HL-60/S4 treated with retinoic acid at 250 ng/mL for 4 days and 3 days (cell line): ENCODE measurements at regions not wholly inside any gene's neighbourhood (a gene's known extent, or its start where the extent isn't known, plus 50 kb on each side); places are given as distances from the start of the nearest gene placed in this dataset.

Experiments
- in situ Hi-C: fragments of 300-500 bp; cut with MboI; formaldehyde crosslinking; loops from 2 replicates; pipeline ENCODE4 v1.7.0; 2022; ENCODE audit warnings: low sequenced_read_pairs

DNA sequence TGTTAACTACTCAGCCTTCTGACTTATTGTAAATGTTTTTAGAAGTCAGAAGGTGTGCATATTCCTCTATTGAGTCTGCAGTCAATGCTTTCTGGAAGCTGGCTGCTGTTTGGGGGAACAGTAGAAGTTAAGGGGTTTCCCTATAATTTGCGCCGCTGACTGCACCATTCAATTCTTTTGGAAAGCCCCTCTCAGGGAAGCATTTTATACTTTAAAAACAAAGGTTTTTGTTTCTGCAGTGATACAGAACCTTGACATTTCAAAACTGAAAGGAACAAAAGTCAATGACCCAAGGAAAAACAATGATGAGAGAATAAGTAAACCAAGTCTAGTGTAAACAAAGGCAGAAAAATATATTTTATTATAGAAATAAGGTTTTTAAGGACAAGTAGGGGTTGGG lies 120.8 kb upstream of the TNFAIP3 start:
- in situ Hi-C loops: no loop called here

DNA sequence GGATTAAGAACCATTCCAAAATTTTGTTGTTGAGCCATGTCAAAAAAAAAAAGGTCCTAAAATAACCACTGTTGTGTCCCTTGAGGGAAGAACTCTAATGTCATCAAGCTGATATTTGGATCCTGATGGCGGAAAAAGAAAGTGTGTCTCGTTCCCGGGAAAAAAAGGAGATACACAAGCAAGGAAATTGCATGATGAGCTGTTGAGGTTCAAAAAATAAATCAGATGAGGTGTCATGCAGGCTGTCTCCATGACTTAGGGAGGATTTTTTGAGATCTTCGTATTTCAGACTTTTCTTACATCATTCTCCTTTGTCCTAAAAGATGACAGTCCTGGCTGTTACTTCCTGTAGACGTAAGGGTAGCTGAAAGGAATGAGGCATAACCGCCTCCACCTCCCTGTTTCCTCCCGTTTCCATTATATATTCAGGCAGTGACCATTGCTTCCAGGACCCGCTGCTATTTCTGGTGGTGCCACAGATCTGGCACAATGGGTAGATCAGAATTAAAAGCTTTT lies 117.3 kb upstream of the TNFAIP3 start:
- in situ Hi-C loops: no loop called here

DNA sequence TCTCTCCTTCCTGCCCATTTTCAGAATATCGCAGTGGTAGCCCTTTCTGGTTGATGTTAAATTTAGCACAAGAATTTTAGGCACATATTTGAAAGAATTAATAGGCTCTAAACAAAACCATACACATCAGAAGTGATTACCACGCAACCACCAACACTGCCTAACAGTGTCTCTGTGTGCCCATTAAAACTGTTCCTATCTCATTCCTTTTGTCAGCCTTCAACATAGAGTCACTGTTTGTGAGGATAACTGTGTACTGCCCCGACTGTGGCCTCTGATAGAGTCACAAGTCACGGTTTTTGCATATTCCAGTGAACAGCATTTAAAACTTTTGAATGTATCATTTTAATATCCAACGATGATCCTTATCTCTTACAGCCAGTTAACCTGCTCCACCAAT lies 116.8 kb upstream of the TNFAIP3 start:
- in situ Hi-C loops: no loop called here

DNA sequence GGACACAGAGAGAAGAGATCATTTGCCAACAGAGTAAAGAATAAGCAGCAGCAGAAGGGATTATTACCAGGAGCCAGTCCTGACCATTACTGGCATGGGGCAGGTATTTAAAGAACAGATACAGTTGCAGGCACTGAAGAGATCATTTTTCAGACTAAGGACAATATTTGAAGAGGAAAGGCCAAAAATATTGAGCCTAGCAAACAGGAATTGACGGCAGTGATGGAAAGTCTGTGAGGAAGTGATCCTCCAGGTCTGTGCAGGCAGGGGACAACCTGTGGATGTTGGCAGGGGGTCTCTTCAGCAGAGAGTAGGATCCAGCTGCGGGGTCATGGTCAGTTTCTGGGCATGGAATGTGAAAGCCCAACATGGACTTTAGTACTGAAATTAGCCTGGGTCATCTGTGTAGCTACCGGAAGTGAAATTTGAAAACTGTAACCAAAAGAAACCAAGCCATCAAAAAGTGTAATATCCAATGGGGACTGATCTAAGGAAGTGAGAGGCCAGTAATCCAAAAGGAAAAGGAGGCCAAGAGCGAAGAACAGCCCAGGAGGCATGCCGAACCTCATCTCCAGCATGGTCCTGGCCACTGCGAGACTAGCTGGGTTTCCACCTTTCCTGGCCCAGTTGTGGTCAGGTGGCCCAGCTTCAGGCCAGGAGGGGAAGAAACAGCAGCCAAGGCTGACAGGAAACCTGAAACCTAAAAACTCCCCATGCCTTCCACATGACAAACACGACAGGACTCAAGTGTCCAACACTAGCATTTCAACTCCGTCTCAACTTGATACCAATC lies 115.1 kb upstream of the TNFAIP3 start:
- in situ Hi-C loops: no loop called here

DNA sequence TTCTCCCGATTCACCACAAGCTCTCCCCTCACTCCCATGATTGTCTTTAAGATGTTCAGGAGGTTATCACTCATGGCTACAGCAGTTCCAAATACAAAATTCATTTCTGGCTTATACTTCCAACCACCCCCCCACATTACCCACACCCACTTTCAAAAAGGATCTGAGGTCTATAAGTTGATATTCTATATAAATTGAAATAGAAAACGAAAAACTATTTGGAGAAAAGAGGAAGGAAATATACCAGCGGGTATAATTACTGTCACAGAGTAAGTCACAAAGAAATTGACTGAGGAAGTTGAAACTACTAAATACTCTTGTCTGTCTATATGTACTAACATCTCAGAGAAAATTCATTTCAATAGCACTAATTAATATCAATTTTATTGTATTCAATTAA lies 112.7 kb upstream of the TNFAIP3 start:
- in situ Hi-C loops: no loop called here

DNA sequence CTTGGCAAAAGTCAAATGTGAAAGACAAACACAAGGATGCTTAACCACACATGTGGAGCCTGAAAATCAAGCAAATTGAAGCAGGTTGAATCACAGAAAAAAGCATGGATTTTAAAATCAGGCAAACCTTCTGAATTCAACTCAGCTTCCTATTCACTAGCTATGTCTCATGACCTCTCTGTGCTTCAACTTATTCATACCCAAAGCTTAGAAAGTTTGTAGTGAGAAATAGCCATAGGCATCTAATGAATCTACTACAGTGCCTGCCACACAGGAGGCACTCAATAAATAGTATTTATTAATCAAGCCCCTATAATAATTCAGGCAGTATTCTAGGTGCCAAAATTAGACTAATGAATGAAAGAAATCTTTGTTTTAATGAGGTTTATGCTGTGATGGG lies 112.2 kb upstream of the TNFAIP3 start:
- in situ Hi-C loops: no loop called here

DNA sequence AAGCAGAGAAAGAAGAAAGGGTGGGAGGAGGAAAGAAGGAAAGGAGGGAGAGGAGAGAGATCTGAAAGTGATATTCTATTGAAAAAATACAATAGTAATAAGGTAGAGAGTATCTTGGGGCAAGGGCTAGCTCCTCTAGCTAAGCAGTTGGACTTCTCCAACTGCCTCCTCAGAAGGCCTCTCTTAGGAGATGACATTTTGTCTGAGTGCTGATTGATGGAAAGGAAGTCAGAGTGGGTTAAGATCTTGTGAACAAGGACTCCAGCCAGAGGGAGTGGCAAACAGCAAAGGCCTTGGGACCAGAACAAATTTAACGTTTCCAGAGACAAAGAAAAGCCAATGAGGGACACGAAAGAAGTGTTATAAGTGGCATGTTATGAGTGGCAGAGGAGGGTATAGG lies 111.8 kb upstream of the TNFAIP3 start:
- in situ Hi-C loops: no loop called here

DNA sequence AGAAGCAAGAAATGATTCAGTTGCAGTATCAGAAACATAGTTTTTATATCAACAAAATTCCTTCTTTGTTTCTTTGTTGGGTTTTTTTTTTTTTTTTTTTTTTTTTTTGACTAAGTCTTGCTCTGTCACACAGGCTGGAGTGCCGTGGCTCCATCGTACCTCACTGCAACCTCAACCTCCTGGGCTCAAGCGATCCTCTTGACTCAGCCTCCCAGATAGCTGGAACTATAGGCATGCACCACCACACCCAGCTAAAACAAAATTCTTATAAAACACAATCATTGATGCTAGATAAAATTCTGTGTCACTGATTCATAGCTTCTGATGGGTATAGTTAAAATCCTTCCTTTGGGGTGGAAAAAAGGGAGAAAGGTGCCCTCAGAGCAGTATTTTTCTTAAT lies 110.3 kb upstream of the TNFAIP3 start:
- in situ Hi-C loops: no loop called here

DNA sequence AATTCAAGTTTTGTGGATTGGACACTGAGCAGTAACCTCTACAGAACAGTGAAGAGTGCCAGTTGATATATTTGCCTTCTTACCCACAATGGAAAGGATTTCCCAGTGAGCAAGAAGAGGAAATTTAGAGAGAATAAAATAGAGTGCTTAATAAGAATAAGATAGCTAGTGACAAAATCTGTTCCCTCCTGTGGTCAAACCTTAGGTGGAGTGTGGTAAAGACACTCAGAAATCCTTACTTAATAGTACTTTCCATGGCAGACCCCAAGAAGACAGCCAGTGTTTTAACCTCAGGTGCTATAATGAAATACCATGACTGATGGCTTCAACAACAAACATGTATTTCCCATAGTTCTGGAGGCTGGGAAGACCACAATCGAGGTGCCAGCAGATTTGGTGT lies 108.4 kb upstream of the TNFAIP3 start:
- in situ Hi-C loops: no loop called here

DNA sequence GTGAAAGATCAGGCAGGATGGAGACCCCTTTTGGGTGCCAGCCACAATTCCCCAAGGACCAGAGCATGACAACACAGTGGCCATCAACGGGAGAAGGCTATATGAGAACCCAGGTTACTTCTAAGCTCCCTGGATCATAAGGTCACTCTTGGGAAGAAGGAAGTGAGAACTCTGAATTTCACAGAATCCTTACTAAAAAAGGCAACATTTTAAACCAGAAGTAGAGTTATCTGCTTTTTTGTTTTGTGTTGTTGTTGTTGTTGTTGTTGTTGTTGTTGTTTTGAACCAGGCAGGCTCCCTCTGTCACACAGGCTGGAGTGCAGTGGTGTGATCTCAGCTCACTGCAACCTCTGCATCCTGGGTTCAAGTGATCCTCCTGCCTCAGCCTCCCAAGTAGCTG lies 107.4 kb upstream of the TNFAIP3 start:
- in situ Hi-C loops: no loop called here

DNA sequence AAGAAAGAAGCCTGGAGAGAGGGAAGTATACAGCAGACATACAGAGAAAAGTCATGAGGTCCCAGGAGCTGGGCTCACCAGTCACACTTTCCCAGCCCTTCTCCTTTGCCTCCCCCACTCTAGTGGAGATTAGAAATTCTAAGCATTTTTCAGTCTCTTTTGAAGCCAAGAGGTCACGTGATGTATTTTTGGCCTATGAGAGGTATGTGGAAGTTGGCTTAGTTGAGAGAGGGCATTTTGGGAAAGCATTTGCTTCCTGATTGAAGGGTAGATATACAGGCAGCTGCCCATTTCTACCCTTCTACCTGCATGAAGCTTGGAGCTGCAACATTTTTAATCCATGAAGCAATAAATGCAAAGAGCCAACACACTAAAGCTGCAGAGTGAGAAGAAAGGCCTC lies 106.0 kb upstream of the TNFAIP3 start:
- in situ Hi-C loops: no loop called here

DNA sequence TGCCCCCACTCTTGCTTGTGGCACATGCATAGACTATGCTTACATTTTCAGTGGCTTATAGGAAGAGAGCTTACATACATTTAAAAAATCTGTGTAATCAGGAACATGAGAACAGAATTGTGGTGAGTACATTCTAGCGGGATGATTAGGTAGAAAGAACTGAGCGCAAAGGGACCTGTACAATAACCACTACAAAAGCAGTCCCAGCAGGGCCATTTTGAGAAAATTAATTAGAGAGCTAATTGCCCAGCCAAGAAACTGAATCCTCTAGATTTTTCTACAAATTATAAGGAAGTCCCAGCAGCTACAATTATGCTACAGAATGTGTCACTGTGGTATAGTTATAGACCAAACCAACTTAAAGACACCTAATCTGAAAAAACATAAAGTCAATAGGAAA lies 105.6 kb upstream of the TNFAIP3 start:
- in situ Hi-C loops: no loop called here

DNA sequence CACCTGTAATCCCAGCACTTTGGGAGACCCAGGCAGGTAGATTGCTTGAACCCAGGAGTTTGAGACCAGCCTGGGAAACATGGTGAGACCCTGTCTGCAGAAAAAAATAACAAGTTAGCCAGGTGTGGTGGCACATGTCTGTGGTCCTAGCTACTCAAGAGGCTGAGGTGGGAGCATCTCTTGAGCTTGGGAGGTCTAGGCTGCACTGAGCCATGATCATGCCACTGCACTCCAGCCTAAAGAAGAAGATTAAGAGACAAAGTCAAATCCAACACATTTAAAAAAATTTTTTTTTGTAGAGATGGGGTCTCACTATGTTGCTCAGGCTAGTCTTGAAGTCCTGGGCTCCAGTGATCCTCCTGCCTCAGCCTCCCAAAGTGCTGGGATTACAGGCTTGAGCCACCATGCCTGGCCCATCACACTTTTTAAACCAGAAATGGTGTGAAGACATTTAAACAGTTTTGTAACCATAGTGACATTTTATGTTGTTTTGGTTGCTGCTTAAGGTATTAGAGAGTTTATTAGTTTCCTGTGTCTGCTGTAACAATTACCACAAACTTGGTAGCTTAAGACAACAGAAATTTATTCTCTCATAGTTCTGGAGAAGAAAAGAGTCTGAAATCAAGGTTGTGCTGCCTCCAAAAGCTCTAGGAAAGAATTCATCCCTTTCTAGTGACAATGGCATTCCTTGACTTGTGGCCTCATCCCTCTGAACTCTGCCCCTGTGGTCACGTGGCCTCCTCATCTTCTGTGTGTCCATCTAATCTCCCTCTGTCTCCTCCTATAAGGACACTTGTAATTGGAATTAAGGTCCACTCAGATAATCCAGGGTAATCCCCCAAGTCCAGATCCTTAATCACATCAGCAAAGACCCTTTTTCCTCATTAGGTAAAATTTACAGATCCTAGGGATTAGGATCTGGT lies 104.6 kb upstream of the TNFAIP3 start:
- in situ Hi-C loops: no loop called here

DNA sequence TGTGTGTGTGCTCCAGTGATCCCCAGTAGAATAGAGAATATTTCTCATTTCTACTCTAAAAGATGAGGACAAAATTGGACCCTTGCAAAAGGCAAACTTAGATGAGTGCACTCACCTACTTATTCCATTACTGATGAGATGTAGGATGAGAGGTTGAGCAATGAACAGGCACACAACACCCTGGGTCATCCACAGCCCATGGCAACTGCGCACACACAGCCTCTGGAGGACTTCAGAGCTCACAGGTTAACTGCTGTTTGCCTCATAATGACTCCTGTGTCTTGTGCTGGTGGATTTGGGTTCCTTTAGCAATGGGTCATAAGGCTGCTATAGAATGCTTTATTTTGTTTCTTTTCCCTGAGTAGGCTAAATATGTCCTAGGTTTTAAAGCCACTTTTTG lies 103.6 kb upstream of the TNFAIP3 start:
- in situ Hi-C loops: no loop called here

DNA sequence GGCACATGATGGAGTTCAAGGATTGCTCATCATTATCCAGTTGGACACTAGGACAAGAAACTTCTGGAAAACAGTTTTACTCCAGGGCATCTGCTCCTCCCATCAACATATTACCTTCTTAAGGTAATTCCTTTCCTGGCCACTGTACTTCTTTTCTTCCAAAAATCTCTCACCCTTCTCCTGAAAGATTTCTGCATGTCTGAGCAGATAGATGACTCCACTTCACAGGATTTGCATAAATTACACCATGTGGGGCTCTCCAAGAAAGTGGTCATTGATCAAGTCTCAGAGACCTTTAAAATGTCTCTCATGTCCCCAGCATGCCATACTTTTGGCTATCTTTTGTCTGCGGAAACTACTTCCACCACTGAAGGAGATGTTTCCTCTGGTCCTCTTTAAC lies 103.2 kb upstream of the TNFAIP3 start:
- in situ Hi-C loops: no loop called here

DNA sequence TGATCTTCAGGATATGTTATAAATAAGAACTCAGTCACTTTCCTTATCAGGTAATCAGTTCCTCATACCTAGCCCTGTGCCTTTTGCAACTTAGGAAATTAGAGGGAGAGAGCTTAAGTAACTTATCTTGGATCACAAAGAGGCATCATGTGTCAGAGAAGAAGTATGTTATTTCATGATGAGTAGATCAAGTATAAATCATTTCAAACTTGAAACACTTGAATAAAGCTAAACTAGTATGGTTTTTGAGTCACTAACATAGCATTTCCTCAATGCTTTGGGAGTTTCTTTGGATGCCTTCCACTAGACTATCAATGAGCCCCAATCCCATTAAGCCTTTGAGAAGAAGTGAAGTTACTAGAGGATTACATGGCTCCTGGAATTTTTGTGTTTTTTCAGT lies 102.6 kb upstream of the TNFAIP3 start:
- in situ Hi-C loops: no loop called here

DNA sequence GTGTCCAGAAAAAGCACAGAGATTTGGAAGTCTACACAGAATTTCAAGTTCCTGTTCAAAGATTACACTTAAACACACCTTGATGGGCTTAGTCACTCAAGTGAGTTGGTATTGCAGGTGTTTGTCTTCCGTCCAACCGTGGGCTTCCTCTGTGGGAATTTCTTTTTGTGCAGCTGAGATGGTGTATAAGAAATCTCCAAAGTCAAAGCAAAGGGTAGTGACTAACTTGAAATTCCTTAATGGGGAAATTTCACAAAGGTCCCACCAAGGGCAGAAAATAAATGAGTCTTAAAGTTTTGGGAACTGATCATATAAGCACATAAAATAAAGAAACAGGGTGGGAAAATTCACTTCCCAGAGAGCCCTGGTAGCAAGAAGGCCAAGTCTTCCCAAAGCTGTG lies 102.0 kb upstream of the TNFAIP3 start:
- in situ Hi-C loops: no loop called here

DNA sequence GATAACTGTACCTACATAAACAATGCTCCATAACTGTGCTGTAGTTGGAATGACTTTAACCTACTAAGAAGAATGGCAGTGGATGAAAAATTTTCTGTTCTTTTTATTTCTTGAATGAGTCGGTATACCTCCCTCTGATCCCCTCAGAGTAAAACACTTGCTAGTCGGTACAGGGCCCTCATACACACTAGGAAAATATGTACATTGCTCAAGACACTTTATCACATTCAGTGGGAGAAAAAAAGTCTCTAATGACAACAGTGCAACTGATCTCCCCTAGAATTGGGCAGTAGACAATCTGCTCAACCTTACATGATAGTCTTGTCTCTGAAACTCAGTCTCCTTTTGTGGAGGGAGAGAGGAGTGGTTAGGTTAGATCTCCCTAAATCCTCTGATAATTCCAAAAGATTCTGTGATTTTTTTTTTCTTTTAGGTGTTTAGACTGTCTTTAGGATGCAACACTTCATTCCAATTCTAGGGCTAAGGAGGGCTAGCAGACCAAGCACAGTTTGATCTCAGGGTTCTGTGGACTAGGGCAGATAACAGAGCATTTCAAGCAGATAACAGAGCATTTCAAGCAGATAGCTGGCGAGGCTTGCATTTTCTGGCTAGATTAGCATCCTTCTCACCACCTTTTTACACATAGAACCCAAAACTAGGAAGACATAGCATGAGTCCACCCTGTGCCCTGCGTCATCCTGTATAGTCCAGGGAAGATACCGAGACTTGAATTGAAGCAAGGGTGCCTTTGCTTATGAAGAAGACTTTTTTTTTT lies 100.3 kb upstream of the TNFAIP3 start:
- in situ Hi-C loops: no loop called here

DNA sequence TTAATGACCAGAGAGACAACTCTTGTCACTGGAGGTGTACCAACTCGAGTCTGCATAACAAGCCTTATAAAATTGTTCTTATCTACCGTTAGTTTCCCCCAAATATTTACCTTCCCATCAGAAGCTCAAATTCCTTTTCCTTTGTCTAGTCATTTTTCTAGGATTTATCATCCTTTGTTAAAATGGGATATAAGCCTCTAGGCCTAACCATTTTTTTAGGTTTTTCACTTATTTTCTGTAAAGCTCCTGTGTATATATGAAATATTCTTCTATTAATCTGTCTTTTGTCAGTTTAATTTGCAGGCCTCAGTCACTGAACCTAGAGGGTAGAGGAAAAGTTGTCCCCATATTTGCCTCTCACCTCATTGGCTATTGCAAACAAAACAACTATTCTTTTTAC lies 99.6 kb upstream of the TNFAIP3 start:
- in situ Hi-C loops: no loop called here

DNA sequence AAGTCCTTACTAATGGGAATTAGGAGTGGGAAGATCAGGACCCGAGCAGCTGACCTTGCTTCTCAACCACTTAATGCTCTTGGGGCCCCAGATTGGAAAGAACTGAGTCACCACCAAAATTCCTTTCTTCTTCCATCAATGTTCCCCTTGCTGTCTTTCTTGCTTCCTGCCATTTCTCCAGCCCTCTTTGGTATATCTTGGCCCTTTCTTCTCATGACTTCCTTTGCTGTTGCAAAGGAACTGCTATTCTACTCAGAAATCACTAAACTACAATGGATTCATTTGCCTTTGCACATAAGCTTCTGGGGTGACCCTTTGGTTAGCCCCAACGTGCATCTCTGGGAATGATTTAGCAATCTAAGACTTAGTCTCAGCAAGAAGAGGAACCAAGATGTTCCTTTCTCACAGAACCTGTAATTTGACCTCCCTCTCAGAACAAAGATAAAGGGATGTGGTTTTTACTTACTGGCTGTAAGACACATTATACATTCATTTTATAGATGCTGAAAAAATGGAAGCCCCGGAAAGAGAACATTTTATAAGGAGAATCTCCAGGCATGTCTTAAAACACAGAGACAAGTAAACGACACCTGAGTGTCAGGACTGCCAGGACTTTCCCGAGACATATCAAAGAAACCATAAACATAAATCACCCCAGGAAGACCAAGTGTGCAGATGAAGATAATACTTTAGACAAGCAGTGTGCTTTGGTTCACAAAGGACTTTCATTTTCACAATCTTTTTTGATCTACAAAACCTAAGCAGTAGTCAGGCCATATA lies 99.0 kb upstream of the TNFAIP3 start:
- in situ Hi-C loops: no loop called here
